Endodermal cell (in vitro differentiated cells): ENCODE measurements at regions not wholly inside any gene's neighbourhood (a gene's known extent, or its start where the extent isn't known, plus 50 kb on each side); places are given as distances from the start of the nearest gene placed in this dataset.
"Not testable (repeated sequence)": the region's sequence is repeated elsewhere in the genome, so short reads cannot be mapped to it uniquely, and the experiment has no call there.

ENCODE experiments used
- DNase-seq: peaks from one replicate; pipeline ENCODE4 v3.0.0-alpha.2; 2017
- H3K27ac ChIP-seq: 2 replicates; pipeline ENCODE4 v1.5.1; 2013; ENCODE audit warnings: mild to moderate bottlenecking, low read depth, low read length, moderate library complexity
- H3K27me3 ChIP-seq: 2 replicates; pipeline ENCODE4 v1.6.1; 2013; ENCODE audit warnings: mild to moderate bottlenecking, low read length, moderate library complexity; ENCODE audit not compliant: insufficient read depth, control insufficient read depth, poor library complexity, severe bottlenecking
- H3K36me3 ChIP-seq: 2 replicates; pipeline ENCODE4 v1.7.0; 2013; ENCODE audit warnings: mild to moderate bottlenecking, low read length, moderate library complexity; ENCODE audit not compliant: control insufficient read depth, insufficient read depth
- H3K4me1 ChIP-seq: one replicate; pipeline ENCODE4 v1.7.0; 2013; ENCODE audit warnings: low read length; ENCODE audit not compliant: control insufficient read depth, insufficient read depth
- H3K4me3 ChIP-seq: 2 replicates; pipeline ENCODE4 v1.5.1; 2013; ENCODE audit warnings: mild to moderate bottlenecking, low read length, moderate library complexity
- H3K9ac ChIP-seq: 2 replicates; pipeline ENCODE4 v1.6.1; 2013; ENCODE audit warnings: mild to moderate bottlenecking, low read length, moderate library complexity; ENCODE audit not compliant: poor library complexity, severe bottlenecking; ENCODE audit errors: extremely low read depth
- H3K9me3 ChIP-seq: 2 replicates; pipeline ENCODE4 v1.6.1; 2013; ENCODE audit warnings: mild to moderate bottlenecking, low read length, moderate library complexity; ENCODE audit not compliant: control insufficient read depth
- H3K27ac Mint-ChIP-seq: 2 replicates; pipeline ENCODE4 v1.8.0; 2020; ENCODE audit warnings: mixed read lengths
- H3K27me3 Mint-ChIP-seq: 2 replicates; pipeline ENCODE4 v1.8.0; 2021; ENCODE audit warnings: mild to moderate bottlenecking, mixed read lengths; ENCODE audit not compliant: insufficient read depth
- H3K36me3 Mint-ChIP-seq: 2 replicates; pipeline ENCODE4 v1.8.0; 2020; ENCODE audit warnings: low read depth, mixed read lengths
- H3K4me1 Mint-ChIP-seq: 2 replicates; pipeline ENCODE4 v1.8.0; 2020; ENCODE audit warnings: mixed read lengths
- H3K4me3 Mint-ChIP-seq: 2 replicates; pipeline ENCODE4 v1.8.0; 2020; ENCODE audit warnings: mild to moderate bottlenecking, moderate library complexity, mixed read lengths
- H3K9me3 Mint-ChIP-seq: 2 replicates; pipeline ENCODE4 v1.8.0; 2020; ENCODE audit warnings: mild to moderate bottlenecking, mixed read lengths
- WGBS, 2 experiments: methylation state at CpG; one replicate each; pipeline versions ENCODE4 v1.1.5 to v1.1.7; 2013; ENCODE audit warnings: missing lambda C conversion rate in 2 of 2, mixed read lengths in 1 of 2; ENCODE audit not compliant: insufficient coverage in 1 of 2, insufficient read length in 1 of 2; 5-methylcytosine and 5-hydroxymethylcytosine counted together

DNA sequence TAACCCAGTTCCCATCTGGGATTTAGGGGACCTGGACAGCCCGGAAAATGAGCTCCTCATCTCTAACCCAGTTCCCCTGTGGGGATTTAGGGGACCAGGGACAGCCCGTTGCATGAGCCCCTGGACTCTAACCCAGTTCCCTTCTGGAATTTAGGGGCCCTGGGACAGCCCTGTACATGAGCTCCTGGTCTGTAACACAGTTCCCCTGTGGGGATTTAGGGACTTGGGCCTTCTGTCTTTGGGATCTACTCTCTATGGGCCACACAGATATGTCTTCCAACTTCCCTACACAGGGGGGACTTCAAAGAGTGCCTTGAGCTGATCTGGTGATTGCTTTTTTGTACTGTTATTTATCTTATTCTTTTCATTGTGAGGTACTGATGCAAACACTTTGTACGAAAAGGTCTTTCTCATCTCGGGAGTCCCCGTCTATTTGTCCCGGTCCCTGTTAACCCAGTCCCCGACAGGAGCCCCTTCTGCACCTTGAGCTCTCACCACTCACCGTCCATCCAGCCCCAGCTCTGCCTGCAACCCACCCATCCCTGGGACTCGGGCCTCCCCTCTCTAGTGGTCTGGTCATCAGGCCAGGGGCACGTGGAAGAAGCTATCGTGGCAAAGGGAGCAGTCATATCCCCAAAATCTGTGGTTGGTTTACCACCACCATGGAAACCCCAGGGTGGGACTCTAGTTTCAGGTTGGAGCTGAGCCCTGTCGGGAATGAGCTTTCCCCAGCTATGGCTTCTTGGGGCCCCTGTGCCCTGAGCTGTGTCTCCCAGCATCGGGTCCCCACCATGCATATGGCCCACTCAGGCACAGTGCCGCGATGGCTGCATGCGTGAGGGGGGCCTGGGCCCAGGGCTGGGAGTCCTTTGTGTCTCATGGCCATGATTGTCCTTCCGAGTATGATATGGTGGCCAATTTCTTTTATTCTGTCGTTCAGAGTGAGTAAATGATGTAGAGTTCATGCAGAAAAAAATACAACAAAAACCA lies 270.4 kb upstream of the PLCXD1 start:
- H3K9ac ChIP-seq, H3K27me3 ChIP-seq, H3K27me3 Mint-ChIP-seq, H3K4me3 Mint-ChIP-seq, H3K36me3 Mint-ChIP-seq, H3K4me3 ChIP-seq, H3K27ac Mint-ChIP-seq, H3K4me1 ChIP-seq, H3K27ac ChIP-seq, H3K36me3 ChIP-seq, H3K9me3 Mint-ChIP-seq, DNase-seq, H3K4me1 Mint-ChIP-seq, H3K9me3 ChIP-seq: not testable (repeated sequence)
- WGBS, 2 experiments, result 85 to 100% methylated on average over 1 to 2 of the region's 18 CpGs

DNA sequence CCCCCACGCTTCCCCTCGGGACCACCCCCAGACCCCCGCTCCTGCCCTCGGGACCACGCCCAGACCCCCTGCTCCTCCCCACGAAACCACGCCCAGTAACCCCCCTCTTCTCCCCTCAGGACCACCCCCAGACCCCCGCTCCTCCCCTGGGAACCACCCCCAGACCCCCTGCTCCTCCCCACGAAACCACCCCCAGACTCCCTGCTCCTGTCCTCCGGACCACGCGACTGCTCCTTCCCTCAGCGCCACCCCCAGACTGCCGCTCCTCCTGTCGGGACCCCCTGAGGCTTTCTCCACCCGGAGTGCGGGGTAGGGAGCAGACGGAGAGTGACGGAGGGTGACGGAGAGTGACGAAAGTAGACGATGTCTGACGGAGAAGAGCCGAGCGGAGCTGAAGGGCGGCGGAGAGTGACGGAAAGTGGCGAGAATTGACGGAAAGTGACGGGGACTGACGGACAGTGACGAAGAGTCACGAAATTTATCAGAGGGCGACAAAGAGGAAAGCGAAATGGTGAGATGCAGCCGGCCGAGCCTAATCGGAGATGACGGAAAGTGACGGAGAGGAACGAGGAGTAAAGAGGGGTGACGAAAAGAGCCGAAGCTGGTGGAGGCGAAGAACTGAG lies 267.2 kb upstream of the PLCXD1 start:
- H3K9ac ChIP-seq, H3K27me3 ChIP-seq, H3K27ac Mint-ChIP-seq, H3K9me3 ChIP-seq, H3K4me1 ChIP-seq, H3K9me3 Mint-ChIP-seq, H3K4me1 Mint-ChIP-seq, H3K4me3 ChIP-seq, H3K27ac ChIP-seq, H3K4me3 Mint-ChIP-seq, H3K27me3 Mint-ChIP-seq, H3K36me3 Mint-ChIP-seq, H3K36me3 ChIP-seq: not testable (repeated sequence)
- DNase-seq, result peak; percentile 74
- WGBS, 2 experiments, result no CpG with 5 or more reads among the region's 45 CpGs

DNA sequence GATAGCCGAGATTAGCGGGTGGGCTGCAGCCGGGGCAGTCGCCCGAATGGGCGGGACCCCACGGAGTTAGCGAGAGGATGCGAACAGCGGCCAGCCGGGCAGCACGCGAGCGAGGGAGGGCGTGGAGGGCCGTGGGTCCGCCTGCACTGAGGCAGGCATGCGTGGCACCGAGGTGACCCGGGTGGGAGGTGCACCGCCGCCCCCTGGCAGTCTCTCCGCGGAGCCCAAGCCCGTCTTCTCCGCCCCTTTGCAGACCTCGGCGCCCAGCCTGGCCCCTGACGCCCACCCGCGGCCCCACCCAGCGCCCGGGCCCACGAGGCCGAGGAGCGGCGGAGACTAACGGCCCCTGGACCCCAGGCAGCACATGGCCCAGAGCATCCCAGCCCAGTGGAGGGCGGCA lies 266.7 kb upstream of the PLCXD1 start:
- DNase-seq, result peak; percentile 38
- H3K36me3 ChIP-seq, H3K4me1 ChIP-seq, H3K27ac Mint-ChIP-seq, H3K9ac ChIP-seq, H3K27me3 ChIP-seq, H3K4me3 Mint-ChIP-seq, H3K4me3 ChIP-seq, H3K9me3 Mint-ChIP-seq, H3K9me3 ChIP-seq, H3K27me3 Mint-ChIP-seq, H3K36me3 Mint-ChIP-seq, H3K27ac ChIP-seq, H3K4me1 Mint-ChIP-seq: not testable (repeated sequence)
- 20% methylated on average over 8 of the region's 39 CpGs; no CpG with 5 or more reads in 1 of the 2 experiments for WGBS, 2 experiments

DNA sequence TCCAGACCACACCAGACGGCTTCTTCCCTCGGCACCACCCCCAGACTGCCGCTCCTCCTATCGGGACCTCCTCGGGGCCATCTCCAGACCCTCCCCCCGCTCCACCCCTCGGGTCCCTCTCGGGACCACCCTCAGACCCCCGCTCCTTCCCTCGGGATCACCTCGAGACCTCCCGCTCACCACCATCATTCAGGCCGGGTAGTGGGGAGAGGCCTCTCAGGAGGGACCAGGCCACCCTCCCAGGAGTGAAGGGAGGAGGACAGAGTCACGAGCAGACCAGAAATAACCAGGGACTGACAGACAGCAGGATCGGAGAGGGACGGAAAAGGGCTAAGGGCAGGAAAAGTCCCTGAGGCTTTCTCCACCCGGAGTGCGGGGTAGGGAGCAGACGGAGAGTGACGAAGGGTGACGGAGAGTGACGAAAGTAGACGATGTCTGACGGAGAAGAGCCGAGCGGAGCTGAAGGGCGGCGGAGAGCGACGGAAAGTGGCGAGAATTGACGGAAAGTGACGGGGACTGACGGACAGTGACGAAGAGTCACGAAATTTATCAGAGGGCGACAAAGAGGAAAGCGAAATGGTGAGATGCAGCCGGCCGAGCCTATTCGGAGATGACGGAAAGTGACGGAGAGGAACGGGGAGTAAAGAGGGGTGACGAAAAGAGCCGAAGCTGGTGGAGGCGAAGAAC lies 262.3 kb upstream of the PLCXD1 start:
- H3K9me3 ChIP-seq, H3K9me3 Mint-ChIP-seq, DNase-seq, H3K27me3 Mint-ChIP-seq, H3K4me3 Mint-ChIP-seq, H3K27me3 ChIP-seq, H3K4me3 ChIP-seq, H3K36me3 Mint-ChIP-seq, H3K27ac Mint-ChIP-seq, H3K36me3 ChIP-seq, H3K9ac ChIP-seq, H3K27ac ChIP-seq, H3K4me1 ChIP-seq, H3K4me1 Mint-ChIP-seq: not testable (repeated sequence)
- WGBS, 2 experiments, result 62% methylated on average over 5 of the region's 47 CpGs; no CpG with 5 or more reads in 1 of the 2 experiments

DNA sequence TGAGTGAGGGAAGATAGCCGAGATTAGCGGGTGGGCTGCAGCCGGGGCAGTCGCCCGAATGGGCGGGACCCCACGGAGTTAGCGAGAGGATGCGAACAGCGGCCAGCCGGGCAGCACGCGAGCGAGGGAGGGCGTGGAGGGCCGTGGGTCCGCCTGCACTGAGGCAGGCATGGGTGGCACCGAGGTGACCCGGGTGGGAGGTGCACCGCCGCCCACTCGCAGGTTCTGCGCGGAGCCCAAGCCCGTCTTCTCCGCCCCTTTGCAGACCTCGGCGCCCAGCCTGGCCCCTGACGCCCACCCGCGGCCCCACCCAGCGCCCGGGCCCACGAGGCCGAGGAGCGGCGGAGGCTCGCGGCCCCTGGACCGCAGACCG lies 261.7 kb upstream of the PLCXD1 start:
- H3K4me1 ChIP-seq, H3K27me3 ChIP-seq, DNase-seq, H3K9me3 Mint-ChIP-seq, H3K27me3 Mint-ChIP-seq, H3K4me1 Mint-ChIP-seq, H3K4me3 ChIP-seq, H3K36me3 Mint-ChIP-seq, H3K27ac ChIP-seq, H3K9me3 ChIP-seq, H3K9ac ChIP-seq, H3K36me3 ChIP-seq, H3K4me3 Mint-ChIP-seq, H3K27ac Mint-ChIP-seq: not testable (repeated sequence)
- WGBS, 2 experiments, result no CpG with 5 or more reads among the region's 41 CpGs
